Activated CD8-positive, alpha-beta memory T cell treated with anti-CD3 and anti-CD28 coated beads, Interleukin-2, amount 10 ng/mL, durations not matched to agents 7 days and 5 days (primary cell): ENCODE measurements at regions not wholly inside any gene's neighbourhood (a gene's known extent, or its start where the extent isn't known, plus 50 kb on each side); places are given as distances from the start of the nearest gene placed in this dataset.
"Not testable (repeated sequence)": the region's sequence is repeated elsewhere in the genome, so short reads cannot be mapped to it uniquely, and the experiment has no call there.

ENCODE experiments used
- ATAC-seq: fragments of 150-1000 bp; cut with Tn5 transposase; one replicate; pipeline ENCODE4 v1.10.0; 2021; ENCODE audit warnings: moderate library complexity
- CTCF ChIA-PET: fragments of 350-600 bp; sonication (Branson Sonifier 250); formaldehyde crosslinking; loops from one replicate; lab custom pipeline; 2021; ENCODE audit warnings: antibody characterized with exemption; lab: Charles Lee
- DNase-seq: peaks from one replicate; pipeline ENCODE4 v3.0.0-alpha.2; 2020
- H3K27ac Mint-ChIP-seq: one replicate; pipeline ENCODE4 v1.8.0; 2021; ENCODE audit warnings: mild to moderate bottlenecking, mixed read lengths
- H3K27me3 Mint-ChIP-seq: one replicate; pipeline ENCODE4 v1.8.0; 2021; ENCODE audit warnings: mixed read lengths
- H3K36me3 Mint-ChIP-seq: one replicate; pipeline ENCODE4 v1.8.0; 2021; ENCODE audit warnings: mild to moderate bottlenecking, mixed read lengths
- H3K4me1 Mint-ChIP-seq: one replicate; pipeline ENCODE4 v1.8.0; 2021; ENCODE audit warnings: mixed read lengths
- H3K4me3 Mint-ChIP-seq: one replicate; pipeline ENCODE4 v1.8.0; 2021; ENCODE audit warnings: mild to moderate bottlenecking, moderate library complexity, mixed read lengths
- H3K9me3 Mint-ChIP-seq: one replicate; pipeline ENCODE4 v1.8.0; 2022; ENCODE audit warnings: low read depth, mixed read lengths

DNA sequence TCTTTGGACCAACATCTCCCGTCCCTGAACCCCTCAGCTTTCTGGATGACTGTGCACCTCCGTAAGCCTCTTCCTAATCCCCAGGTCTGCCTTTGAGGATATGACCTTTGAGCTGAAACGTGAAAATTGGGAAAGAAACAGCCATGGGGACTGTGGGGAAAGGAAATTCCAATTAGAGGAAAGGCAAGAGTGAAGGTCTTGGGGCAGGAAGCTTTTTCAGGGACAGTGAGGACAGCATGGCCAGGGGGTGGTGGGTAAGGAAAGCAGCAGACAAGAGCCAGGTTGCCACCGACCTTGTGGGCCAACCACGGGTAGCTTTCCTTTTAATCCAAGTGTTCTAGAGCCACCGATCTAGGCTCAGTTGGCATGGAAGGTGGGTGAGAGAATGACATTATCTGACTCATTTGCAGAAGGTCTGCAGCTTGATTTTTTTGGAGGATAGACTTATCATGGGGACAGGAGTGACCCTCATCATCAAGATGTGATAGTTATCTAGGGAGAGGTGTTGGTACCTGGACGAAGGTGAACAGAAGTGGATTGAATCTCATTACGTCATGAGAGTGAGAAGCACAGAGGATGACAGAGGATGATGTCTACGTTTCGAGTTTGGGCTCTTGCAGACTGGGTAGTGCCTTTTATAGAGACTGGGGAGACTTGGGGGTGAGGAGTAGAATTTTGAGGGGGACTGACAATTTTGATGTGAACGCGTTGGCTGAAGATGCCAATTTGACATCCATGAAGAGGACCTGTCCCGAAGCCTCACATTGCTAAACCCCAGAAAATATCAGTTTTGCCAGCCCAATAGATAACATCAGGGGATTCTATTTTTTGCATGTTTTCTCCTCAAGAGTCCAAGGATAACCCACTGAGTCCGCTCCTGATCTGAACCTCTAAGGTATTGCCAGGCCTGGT is 136.7 kb upstream of the PEG3 start:
- DNase-seq = no peak
- Mint-ChIP-seq H3K36me3 (peaks cover 3% of the 10 kb centered on the region), H3K4me3 (no peak overlapping the region), H3K4me1 (no peaks in the 10 kb centered on the region), H3K27ac (no peak overlapping the region), H3K27me3 (no peaks in the 10 kb centered on the region), H3K9me3 (peaks cover 27% of the 10 kb centered on the region)
- CTCF ChIA-PET = no interaction called here
- no peak for ATAC-seq

DNA sequence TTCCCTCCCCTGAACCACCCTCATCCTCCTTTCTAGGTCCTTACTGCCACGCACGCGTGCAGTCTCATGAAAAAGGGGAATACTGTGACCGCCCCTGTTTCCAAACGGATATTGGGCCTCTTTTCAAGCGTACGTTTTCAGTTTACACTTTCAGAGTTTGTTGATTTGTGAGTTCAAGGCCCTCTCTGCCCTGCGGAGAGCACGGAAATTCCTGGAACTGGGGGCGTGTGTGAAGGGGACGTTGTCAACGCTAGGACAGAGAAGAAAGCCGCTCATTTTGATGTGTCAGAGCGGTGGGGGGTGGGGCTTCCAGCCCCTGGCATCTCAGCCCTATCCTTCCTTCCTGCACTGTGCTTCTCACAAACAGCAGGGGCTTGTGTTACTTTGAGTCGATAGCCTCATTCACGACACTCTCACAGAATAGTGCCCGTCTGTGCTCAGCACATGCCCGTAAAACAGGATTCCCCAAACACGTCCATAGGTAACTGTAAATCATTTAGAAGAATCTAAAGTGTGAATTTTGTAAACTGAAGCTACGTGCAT is 137.6 kb upstream of the PEG3 start:
- Mint-ChIP-seq H3K4me3 (no peak overlapping the region), H3K9me3 (peaks cover 32% of the 10 kb centered on the region), H3K36me3 (peaks cover 3% of the 10 kb centered on the region), H3K27ac (no peak overlapping the region), H3K4me1 (no peaks in the 10 kb centered on the region), H3K27me3 (no peaks in the 10 kb centered on the region)
- CTCF ChIA-PET = no interaction called here
- DNase-seq (no peak), ATAC-seq (no peak)

DNA sequence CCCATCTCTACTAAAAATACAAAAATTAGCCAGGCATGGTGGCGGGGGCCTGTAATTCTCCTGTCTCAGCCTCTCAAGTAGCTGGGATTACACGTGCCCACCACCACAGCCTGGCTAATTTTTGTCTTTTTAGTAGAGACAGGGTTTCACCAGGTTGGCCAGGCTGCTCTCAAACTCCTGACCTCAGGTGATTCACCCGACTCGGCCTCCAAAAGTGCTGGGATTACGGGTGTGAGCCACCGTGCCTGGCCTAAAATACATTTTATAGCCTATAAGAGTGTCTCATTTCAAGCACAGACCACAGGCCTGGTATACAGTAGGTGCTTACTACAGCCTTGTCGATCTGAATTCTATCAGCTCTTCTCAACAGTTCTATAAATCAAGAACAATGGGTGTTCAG is 139.5 kb upstream of the USP29 start:
- H3K27ac Mint-ChIP-seq, CTCF ChIA-PET, H3K27me3 Mint-ChIP-seq, H3K36me3 Mint-ChIP-seq, H3K4me1 Mint-ChIP-seq, DNase-seq, ATAC-seq, H3K4me3 Mint-ChIP-seq: not testable (repeated sequence)
- peaks cover 28% of the 10 kb centered on the region for H3K9me3 Mint-ChIP-seq

DNA sequence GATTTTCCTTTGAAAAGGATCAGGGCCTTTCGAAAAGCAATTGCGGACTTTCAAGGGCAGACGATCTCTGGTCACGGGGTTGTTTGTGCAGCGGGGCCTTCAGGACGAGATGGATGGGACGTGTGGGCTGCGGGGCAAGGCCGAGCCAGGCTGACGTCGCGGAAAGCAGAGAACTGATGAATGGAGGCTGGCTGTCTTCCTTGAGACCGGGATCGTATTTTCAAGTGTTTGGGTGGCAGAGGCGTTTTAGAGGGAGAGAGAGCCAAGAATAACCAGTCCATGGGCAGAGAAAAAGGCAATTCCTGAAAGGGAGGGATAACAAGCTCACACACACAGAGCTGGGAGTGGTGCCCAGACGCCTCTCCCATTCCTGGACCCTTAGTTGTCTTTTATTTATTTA is 138.9 kb upstream of the USP29 start:
- H3K36me3 Mint-ChIP-seq = peaks cover 7% of the 10 kb centered on the region
- CTCF ChIA-PET = no interaction called here
- H3K9me3 Mint-ChIP-seq = peaks cover 28% of the 10 kb centered on the region
- DNase-seq (no peak), ATAC-seq (no peak)
- no peaks in the 10 kb centered on the region for H3K27me3 Mint-ChIP-seq
- H3K4me1 Mint-ChIP-seq = no peaks in the 10 kb centered on the region
- no peak overlapping the region for H3K4me3 Mint-ChIP-seq
- no peak overlapping the region for H3K27ac Mint-ChIP-seq

DNA sequence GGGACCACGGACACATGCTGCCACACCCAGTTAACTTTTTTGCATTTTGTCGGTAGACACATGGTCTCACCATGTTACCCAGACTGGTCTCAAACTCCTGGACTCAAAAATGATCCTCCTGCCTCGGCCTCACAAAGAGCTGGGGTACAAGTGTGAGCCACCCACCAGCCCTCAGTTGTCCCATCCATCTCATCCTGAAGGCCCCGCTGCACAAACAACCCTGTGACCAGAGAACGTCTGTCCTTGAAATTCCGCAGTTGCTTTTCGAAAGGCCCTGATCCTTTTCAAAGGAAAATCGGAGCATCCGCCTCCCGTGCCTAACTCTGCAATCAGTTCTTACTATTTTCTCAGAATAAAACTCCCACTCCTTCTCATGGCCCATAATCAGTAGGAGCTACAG is 138.3 kb upstream of the USP29 start:
- DNase-seq, H3K36me3 Mint-ChIP-seq, ATAC-seq, H3K4me1 Mint-ChIP-seq, H3K4me3 Mint-ChIP-seq, H3K27ac Mint-ChIP-seq, H3K27me3 Mint-ChIP-seq, CTCF ChIA-PET: not testable (repeated sequence)
- peaks cover 32% of the 10 kb centered on the region for H3K9me3 Mint-ChIP-seq

DNA sequence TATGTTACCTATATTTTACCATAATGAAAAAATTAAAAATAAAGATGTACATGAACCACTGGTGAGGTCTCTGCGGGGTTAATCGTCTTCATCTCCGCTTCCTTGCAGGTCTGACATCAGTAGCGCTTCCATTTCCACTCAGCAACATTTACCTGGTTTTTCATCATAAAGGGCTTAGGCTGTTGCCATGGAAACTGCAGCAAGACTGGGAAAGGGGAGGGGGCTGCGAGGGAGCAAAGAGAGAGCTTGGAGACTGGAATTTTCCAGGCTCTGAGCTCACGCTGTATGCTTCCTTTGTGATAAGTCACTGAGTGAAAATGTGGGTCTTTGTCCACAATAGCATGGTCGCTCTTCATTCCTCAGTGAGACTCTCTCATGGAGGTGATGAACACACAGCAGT is 136.6 kb upstream of the USP29 start:
- no peak overlapping the region for H3K4me3 Mint-ChIP-seq
- no peaks in the 10 kb centered on the region for H3K4me1 Mint-ChIP-seq
- CTCF ChIA-PET = no interaction called here
- H3K27me3 Mint-ChIP-seq = no peaks in the 10 kb centered on the region
- ATAC-seq = no peak
- H3K36me3 Mint-ChIP-seq = peaks cover 8% of the 10 kb centered on the region
- H3K9me3 Mint-ChIP-seq = peaks cover 28% of the 10 kb centered on the region
- no peak overlapping the region for H3K27ac Mint-ChIP-seq
- no peak for DNase-seq

DNA sequence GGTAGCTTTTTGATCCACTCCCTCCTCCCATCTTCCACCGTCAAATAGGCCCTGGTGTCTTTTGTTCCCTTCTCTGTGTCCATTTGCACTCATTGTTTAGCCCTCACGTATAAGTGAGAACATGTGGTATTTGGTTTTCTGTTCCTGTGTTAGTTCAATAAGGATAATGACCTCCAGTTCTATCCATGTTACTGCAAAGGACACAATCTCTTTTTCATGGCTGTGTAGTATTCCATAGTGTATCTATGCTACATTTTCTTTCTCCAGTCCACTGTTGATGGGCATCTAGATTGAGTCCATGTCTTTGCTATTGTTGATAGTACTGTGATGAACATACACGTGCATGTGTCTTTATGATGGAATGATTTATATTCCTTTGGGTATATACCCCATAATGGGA is 136.0 kb upstream of the USP29 start:
- Mint-ChIP-seq H3K27me3 (no peaks in the 10 kb centered on the region), H3K4me1 (no peaks in the 10 kb centered on the region), H3K36me3 (peaks cover 8% of the 10 kb centered on the region), H3K4me3 (no peak overlapping the region), H3K9me3 (peaks cover 28% of the 10 kb centered on the region), H3K27ac (no peak overlapping the region)
- DNase-seq = no peak
- no peak for ATAC-seq
- CTCF ChIA-PET = no interaction called here

DNA sequence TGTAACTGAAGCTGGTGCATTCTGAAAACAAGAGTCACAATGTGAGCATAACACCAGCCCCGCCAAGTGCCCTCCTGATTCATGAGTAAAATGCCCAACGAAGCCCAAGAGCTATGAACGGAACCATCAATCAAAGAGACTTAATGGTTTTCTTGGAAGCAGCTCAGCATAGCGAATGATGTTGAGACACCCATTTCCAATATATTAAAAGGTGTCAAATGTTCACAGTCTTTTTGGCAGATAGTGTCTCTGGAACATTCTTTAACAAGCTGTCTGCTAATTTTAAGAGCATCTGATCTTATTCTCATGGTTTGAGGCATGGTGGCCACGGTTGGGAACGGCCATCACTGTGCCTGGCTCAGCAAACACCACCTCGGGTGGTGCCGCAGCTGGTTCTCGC is 133.4 kb upstream of the USP29 start:
- H3K4me3 Mint-ChIP-seq = no peak overlapping the region
- CTCF ChIA-PET = no interaction called here
- no peaks in the 10 kb centered on the region for H3K27me3 Mint-ChIP-seq
- no peaks in the 10 kb centered on the region for H3K4me1 Mint-ChIP-seq
- H3K9me3 Mint-ChIP-seq = peaks cover 28% of the 10 kb centered on the region
- ATAC-seq (no peak), DNase-seq (no peak)
- peaks cover 7% of the 10 kb centered on the region for H3K36me3 Mint-ChIP-seq
- no peak overlapping the region for H3K27ac Mint-ChIP-seq

DNA sequence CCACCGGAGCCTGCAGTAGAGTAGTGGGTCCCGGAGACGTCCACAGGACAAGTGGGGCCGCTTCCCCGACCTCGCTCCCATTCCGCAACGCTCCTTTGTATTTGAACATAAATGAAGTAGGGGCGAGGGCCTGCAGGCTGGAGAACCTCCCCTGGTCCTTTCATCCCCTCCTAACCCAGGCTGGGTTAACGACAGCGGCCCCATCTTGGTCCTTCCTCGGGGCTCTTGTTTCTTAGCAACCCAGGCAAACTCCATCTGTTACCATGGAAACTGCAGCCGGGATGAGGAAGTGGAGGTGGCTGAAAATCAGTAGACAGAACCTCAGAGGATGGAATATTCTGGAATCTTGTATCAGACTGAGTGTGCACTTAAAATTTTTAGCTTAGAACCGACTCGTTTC is 132.6 kb upstream of the USP29 start:
- H3K9me3 Mint-ChIP-seq = peaks cover 29% of the 10 kb centered on the region
- CTCF ChIA-PET = no interaction called here
- ATAC-seq (no peak), DNase-seq (no peak)
- H3K4me3 Mint-ChIP-seq = no peak overlapping the region
- no peak overlapping the region for H3K27ac Mint-ChIP-seq
- no peaks in the 10 kb centered on the region for H3K4me1 Mint-ChIP-seq
- H3K27me3 Mint-ChIP-seq = no peaks in the 10 kb centered on the region
- H3K36me3 Mint-ChIP-seq = peaks cover 5% of the 10 kb centered on the region

DNA sequence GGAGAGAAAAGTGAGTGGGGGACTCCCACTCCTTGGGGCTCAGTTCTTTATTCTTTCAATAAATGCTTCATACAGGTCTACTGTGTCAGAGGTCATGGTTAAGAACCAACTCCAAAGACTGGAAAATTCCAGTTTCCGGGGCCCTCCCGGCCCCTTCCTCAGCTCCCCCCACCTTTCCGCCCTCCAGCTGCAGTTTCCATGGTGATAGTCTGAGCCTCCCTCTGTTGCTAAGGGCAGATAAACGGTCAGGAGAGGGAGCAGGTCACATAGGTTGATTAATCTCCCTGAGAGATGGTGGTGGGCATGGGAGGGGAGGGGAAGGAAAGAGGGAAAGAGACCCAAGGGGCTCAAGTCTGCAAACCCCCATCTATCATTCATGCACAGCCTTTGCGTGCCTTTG is 131.5 kb upstream of the USP29 start:
- Mint-ChIP-seq H3K9me3 (peaks cover 34% of the 10 kb centered on the region), H3K27me3 (no peaks in the 10 kb centered on the region), H3K36me3 (peaks cover 5% of the 10 kb centered on the region), H3K27ac (no peak overlapping the region), H3K4me3 (no peak overlapping the region), H3K4me1 (no peaks in the 10 kb centered on the region)
- no peak for ATAC-seq
- CTCF ChIA-PET = no interaction called here
- no peak for DNase-seq

DNA sequence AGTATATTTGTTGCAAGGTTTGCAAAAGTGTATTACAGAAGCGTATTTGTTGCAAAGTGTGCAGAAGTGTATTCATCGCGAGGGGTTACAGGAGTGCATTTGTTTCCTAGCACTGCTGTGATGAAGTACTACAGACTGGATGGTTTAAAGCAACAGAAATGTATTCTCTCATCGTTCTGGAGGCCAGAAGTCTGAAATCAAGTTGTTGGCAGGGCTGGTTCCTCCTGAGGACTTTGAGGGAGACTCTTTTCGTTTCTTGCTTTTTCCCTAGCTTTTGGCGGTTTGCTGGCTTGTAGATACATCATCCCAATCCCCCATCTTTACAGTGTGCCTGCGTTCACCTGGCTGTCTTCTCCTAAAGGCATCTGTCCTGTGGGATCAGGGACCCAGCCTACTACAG is 127.9 kb upstream of the USP29 start:
- Mint-ChIP-seq H3K4me3 (no peak overlapping the region), H3K27me3 (no peaks in the 10 kb centered on the region), H3K9me3 (peaks cover 37% of the 10 kb centered on the region), H3K27ac (no peak overlapping the region), H3K36me3 (no peaks in the 10 kb centered on the region), H3K4me1 (no peaks in the 10 kb centered on the region)
- CTCF ChIA-PET = no interaction called here
- ATAC-seq (no peak), DNase-seq (no peak)

DNA sequence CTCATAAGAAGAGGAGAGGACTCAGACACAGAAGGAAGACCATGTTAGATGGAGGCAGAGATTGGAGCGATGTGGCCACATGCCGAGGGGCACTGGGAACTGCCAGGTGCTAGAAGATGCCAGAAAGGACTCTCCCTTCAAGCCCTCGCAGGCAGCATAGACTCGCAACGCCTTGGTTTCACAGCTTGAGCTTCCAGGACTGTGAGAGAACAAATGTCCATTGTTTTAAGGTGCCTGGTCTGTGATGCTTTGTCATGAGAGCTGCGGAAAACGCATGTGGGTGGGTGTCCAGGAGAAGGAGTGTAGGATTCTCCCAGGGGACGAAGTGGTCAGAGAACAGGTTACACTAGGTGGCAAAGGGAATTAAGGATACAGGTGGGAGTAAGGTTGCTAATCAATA is 125.9 kb upstream of the USP29 start:
- no peaks in the 10 kb centered on the region for H3K4me1 Mint-ChIP-seq
- H3K36me3 Mint-ChIP-seq = no peaks in the 10 kb centered on the region
- H3K9me3 Mint-ChIP-seq = peaks cover 35% of the 10 kb centered on the region
- no peak overlapping the region for H3K27ac Mint-ChIP-seq
- no peaks in the 10 kb centered on the region for H3K27me3 Mint-ChIP-seq
- no peak overlapping the region for H3K4me3 Mint-ChIP-seq
- CTCF ChIA-PET = no interaction called here
- DNase-seq (no peak), ATAC-seq (no peak)

DNA sequence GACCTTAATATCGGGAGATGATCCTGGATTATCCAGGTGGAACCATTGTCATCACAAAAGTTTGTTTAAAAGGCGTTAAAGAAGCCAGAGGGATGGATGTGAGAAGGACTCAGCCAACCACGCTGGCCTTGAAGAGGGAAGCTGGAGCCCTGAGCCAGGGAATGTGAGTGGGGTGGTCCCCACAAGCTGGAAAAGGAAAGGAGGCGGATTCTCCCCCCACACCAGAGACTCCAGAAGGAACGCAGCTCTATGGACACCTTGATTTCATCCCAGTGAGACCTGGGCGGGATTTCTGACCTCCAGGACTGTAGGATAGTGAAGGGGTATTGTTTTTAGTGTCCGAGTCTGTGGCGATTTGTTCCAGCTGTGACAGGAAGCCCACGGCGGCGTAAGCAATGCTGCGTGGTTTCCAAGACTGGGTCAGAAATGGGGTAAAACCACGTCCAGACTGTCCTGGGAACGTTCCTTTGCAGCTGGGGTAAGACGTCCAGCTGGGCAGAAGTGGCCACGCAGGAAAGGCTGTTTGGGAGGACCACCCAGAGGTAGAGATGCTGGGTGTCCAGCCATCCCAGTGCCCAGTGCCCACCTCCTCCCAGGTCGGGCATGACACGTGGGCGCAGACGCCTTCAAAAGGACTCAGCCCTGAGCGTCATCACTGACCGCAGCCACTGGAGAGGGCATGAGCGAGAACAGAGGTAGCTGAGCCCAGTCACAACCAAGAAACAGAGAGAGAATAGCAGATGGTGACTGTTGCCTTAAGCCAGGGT is 125.4 kb upstream of the USP29 start:
- Mint-ChIP-seq H3K4me1 (no peaks in the 10 kb centered on the region), H3K27me3 (no peaks in the 10 kb centered on the region), H3K4me3 (no peak overlapping the region), H3K27ac (no peak overlapping the region), H3K36me3 (no peaks in the 10 kb centered on the region), H3K9me3 (peaks cover 35% of the 10 kb centered on the region)
- CTCF ChIA-PET = no interaction called here
- DNase-seq = no peak
- ATAC-seq = no peak

DNA sequence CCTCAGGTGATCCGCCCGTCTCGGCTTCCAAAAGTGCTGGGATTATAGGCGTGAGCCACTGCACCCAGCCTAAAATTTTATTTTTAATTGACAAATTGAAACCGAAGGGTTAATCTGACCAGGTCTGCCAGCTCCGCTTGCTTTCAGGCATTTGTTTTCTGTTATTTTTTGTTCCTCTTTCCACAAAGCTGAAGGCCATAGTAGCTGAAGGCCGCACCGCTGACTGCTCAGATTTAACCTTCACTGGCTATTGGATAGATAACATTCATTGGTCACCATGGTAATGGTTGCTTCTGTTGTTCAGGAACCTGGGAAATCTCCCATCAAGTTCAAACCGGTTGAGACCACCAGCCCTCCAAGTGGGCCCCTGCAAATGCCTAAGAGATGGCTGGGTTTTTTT is 124.5 kb upstream of the USP29 start:
- Mint-ChIP-seq H3K27ac (no peak overlapping the region), H3K27me3 (no peaks in the 10 kb centered on the region), H3K36me3 (no peaks in the 10 kb centered on the region), H3K4me3 (no peak overlapping the region), H3K9me3 (peaks cover 29% of the 10 kb centered on the region), H3K4me1 (no peaks in the 10 kb centered on the region)
- CTCF ChIA-PET = no interaction called here
- ATAC-seq = no peak
- no peak for DNase-seq
